ENCODE measurements at regions not wholly inside any gene's neighbourhood (a gene's known extent, or its start where the extent isn't known, plus 50 kb on each side); places are given as distances from the start of the nearest gene placed in this dataset.

DNA sequence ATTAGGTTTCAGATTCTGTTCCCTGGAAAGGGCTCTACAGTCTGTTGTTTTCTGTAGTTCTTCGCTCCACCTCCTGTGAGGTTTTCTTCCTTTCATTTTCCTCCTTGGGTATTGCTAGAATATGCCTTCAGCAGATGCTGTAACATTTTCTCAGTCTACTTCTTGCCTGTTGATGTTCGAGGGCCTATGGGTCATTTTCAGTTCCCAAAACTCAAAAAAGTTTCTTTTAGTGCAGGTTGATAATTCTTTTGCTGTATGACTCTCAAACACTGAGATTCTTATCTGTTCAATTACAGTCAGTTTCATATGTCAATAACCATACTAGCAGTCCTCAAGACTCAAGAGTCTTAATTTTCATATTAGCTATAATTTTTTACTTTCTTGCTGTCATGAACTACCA lies 268.3 kb downstream of the RFC3 start:
- TF ChIP-seq, protein P1, sequence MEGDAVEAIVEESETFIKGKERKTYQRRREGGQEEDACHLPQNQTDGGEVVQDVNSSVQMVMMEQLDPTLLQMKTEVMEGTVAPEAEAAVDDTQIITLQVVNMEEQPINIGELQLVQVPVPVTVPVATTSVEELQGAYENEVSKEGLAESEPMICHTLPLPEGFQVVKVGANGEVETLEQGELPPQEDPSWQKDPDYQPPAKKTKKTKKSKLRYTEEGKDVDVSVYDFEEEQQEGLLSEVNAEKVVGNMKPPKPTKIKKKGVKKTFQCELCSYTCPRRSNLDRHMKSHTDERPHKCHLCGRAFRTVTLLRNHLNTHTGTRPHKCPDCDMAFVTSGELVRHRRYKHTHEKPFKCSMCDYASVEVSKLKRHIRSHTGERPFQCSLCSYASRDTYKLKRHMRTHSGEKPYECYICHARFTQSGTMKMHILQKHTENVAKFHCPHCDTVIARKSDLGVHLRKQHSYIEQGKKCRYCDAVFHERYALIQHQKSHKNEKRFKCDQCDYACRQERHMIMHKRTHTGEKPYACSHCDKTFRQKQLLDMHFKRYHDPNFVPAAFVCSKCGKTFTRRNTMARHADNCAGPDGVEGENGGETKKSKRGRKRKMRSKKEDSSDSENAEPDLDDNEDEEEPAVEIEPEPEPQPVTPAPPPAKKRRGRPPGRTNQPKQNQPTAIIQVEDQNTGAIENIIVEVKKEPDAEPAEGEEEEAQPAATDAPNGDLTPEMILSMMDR (IDR thresholded peaks at IDR 0.05; ENCODE audit: insufficient read depth, low read length) = no peak
- TF ChIP-seq POLR2AphosphoS5 (IDR thresholded peaks at IDR 0.05; ENCODE audit: low read depth) = no peak
- TF ChIP-seq, protein P2, sequence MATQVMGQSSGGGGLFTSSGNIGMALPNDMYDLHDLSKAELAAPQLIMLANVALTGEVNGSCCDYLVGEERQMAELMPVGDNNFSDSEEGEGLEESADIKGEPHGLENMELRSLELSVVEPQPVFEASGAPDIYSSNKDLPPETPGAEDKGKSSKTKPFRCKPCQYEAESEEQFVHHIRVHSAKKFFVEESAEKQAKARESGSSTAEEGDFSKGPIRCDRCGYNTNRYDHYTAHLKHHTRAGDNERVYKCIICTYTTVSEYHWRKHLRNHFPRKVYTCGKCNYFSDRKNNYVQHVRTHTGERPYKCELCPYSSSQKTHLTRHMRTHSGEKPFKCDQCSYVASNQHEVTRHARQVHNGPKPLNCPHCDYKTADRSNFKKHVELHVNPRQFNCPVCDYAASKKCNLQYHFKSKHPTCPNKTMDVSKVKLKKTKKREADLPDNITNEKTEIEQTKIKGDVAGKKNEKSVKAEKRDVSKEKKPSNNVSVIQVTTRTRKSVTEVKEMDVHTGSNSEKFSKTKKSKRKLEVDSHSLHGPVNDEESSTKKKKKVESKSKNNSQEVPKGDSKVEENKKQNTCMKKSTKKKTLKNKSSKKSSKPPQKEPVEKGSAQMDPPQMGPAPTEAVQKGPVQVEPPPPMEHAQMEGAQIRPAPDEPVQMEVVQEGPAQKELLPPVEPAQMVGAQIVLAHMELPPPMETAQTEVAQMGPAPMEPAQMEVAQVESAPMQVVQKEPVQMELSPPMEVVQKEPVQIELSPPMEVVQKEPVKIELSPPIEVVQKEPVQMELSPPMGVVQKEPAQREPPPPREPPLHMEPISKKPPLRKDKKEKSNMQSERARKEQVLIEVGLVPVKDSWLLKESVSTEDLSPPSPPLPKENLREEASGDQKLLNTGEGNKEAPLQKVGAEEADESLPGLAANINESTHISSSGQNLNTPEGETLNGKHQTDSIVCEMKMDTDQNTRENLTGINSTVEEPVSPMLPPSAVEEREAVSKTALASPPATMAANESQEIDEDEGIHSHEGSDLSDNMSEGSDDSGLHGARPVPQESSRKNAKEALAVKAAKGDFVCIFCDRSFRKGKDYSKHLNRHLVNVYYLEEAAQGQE (IDR thresholded peaks at IDR 0.05; ENCODE audit: insufficient replicate concordance, low read depth) = no peak
- no peak for TF ChIP-seq GABPA (IDR thresholded peaks at IDR 0.05; ENCODE audit: low read depth)
- no peak for TF ChIP-seq SPI1 (IDR thresholded peaks at IDR 0.05; ENCODE audit: borderline replicate concordance, low read depth)

Measured in HL-60 (cell line).